ENCODE measurements at regions not wholly inside any gene's neighbourhood (a gene's known extent, or its start where the extent isn't known, plus 50 kb on each side); places are given as distances from the start of the nearest gene placed in this dataset.
A peak's percentile ranks its signal among the peaks of the same experiment; 100 is the strongest.
"Not testable (repeated sequence)": the region's sequence is repeated elsewhere in the genome, so short reads cannot be mapped to it uniquely, and the experiment has no call there.

GRCh38 chr5:82421119-82421518 lies 143.0 kb upstream of the RPS23 start:
- no peak overlapping the region for H3K27ac ChIP-seq
- no peaks in the 10 kb centered on the region for H3K9me3 ChIP-seq (ENCODE audit: low read depth)
- H3K4me3 ChIP-seq = no peak overlapping the region
- peak; percentile 36 for TF ChIP-seq CTCF (IDR thresholded peaks at IDR 0.05; ENCODE audit: low read depth, low read length)
- DNase-seq (ENCODE audit: low read depth in 1 of 2, low spot score in 1 of 2) = peak in 1 of 2 donors; percentile 95
- no peaks in the 10 kb centered on the region for H3K27me3 ChIP-seq
- peaks cover 16% of the 10 kb centered on the region for H3K4me1 ChIP-seq (ENCODE audit: low read depth)
- no peaks in the 10 kb centered on the region for H3K36me3 ChIP-seq

- H3K27me3 ChIP-seq; DNase-seq (ENCODE audit: low read depth in 1 of 2, low spot score in 1 of 2); H3K4me3 ChIP-seq; H3K36me3 ChIP-seq; H3K27ac ChIP-seq; H3K9me3 ChIP-seq (ENCODE audit: low read depth): not testable (repeated sequence)
- H3K4me1 ChIP-seq (ENCODE audit: low read depth) = peaks cover 16% of the 10 kb centered on the region
These were observed 142.4 kb upstream of the RPS23 start for GRCh38 chr5:82420524-82420923.

GRCh38 chr5:82419559-82420332 lies 141.6 kb upstream of the RPS23 start:
- no peaks in the 10 kb centered on the region for H3K36me3 ChIP-seq
- no peak overlapping the region for H3K27ac ChIP-seq
- no peaks in the 10 kb centered on the region for H3K9me3 ChIP-seq (ENCODE audit: low read depth)
- no peak overlapping the region for H3K4me3 ChIP-seq
- DNase-seq (ENCODE audit: low read depth in 1 of 2, low spot score in 1 of 2) = no peak
- H3K27me3 ChIP-seq = no peaks in the 10 kb centered on the region
- TF ChIP-seq CTCF (IDR thresholded peaks at IDR 0.05; ENCODE audit: low read depth, low read length) = no peak
- H3K4me1 ChIP-seq (ENCODE audit: low read depth) = peaks cover 16% of the 10 kb centered on the region

- H3K36me3 ChIP-seq = no peaks in the 10 kb centered on the region
- H3K27ac ChIP-seq = no peak overlapping the region
- DNase-seq (ENCODE audit: low read depth in 1 of 2, low spot score in 1 of 2) = no peak
- no peak for TF ChIP-seq CTCF (IDR thresholded peaks at IDR 0.05; ENCODE audit: low read depth, low read length)
- no peaks in the 10 kb centered on the region for H3K27me3 ChIP-seq
- H3K4me1 ChIP-seq (ENCODE audit: low read depth) = peaks cover 16% of the 10 kb centered on the region
- no peaks in the 10 kb centered on the region for H3K9me3 ChIP-seq (ENCODE audit: low read depth)
- no peak overlapping the region for H3K4me3 ChIP-seq
These were observed 140.4 kb upstream of the RPS23 start for GRCh38 chr5:82418608-82418950.

GRCh38 chr5:82417776-82418607 lies 139.8 kb upstream of the RPS23 start:
- TF ChIP-seq CTCF (IDR thresholded peaks at IDR 0.05; ENCODE audit: low read depth, low read length) = no peak

GRCh38 chr5:82416512-82416911 lies 138.4 kb upstream of the RPS23 start:
- no peak for TF ChIP-seq CTCF (IDR thresholded peaks at IDR 0.05; ENCODE audit: low read depth, low read length)
- no peak overlapping the region for H3K27ac ChIP-seq
- DNase-seq (ENCODE audit: low read depth in 1 of 2, low spot score in 1 of 2) = no peak

More at GRCh38 chr5:82417776-82418607, 139.8 kb upstream of the RPS23 start:
- Histone ChIP-seq H3K9me3 (ENCODE audit: low read depth) (no peaks in the 10 kb centered on the region), H3K4me1 (ENCODE audit: low read depth) (peaks cover 16% of the 10 kb centered on the region), H3K4me3 (no peak overlapping the region), H3K27ac (no peak overlapping the region), H3K27me3 (no peaks in the 10 kb centered on the region), H3K36me3 (no peaks in the 10 kb centered on the region)
- no peak for DNase-seq (ENCODE audit: low read depth in 1 of 2, low spot score in 1 of 2)

More at GRCh38 chr5:82416512-82416911, 138.4 kb upstream of the RPS23 start:
- Histone ChIP-seq H3K9me3 (ENCODE audit: low read depth) (no peaks in the 10 kb centered on the region), H3K4me3 (no peak overlapping the region), H3K36me3 (no peaks in the 10 kb centered on the region), H3K4me1 (ENCODE audit: low read depth) (peaks cover 16% of the 10 kb centered on the region), H3K27me3 (no peaks in the 10 kb centered on the region)

Data from cardiac muscle cell (in vitro differentiated cells and primary cell).